Panc1 (cell line): ENCODE measurements at regions not wholly inside any gene's neighbourhood (a gene's known extent, or its start where the extent isn't known, plus 50 kb on each side); places are given as distances from the start of the nearest gene placed in this dataset.
"Not testable (repeated sequence)": the region's sequence is repeated elsewhere in the genome, so short reads cannot be mapped to it uniquely, and the experiment has no call there.

ENCODE experiments used
- ATAC-seq: fragments of 200-7000 bp; cut with Tn5 transposase; 2 replicates; pipeline ENCODE4 v1.9.1; 2020; ENCODE audit warnings: mild to moderate bottlenecking, moderate library complexity
- BruUV-seq: library from RNA; stranded (reverse); fragments of 400-500 nt; replicated peaks from 2 replicates; lab custom pipeline; 2021; lab: Mats Ljungman, UMichigan
- CTCF ChIA-PET: fragments of 300-600 bp; sonication (Branson Sonifier 250); formaldehyde crosslinking; loops from one replicate; lab custom pipeline; 2022; ENCODE audit warnings: antibody characterized with exemption; lab: Charles Lee
- POLR2A ChIA-PET: fragments of 300-600 bp; sonication (Branson Sonifier 250); formaldehyde crosslinking; loops from one replicate; lab custom pipeline; 2022; ENCODE audit warnings: antibody characterized with exemption; lab: Charles Lee
- DNase-seq: peaks from one replicate; pipeline ENCODE4 v3.0.0-alpha.2; 2010; ENCODE audit warnings: low read depth, low spot score
- H3K27ac ChIP-seq: 2 replicates; pipeline ENCODE4 v1.5.1; 2011; ENCODE audit warnings: mild to moderate bottlenecking, low read length, inconsistent platforms
- H3K27me3 ChIP-seq: fragments of 200-500 bp; sonication (Bioruptor generic); 2 replicates; pipeline ENCODE4 v1.6.0; 2014; ENCODE audit warnings: low read length, inconsistent platforms; ENCODE audit not compliant: control insufficient read depth, insufficient read depth
- H3K36me3 ChIP-seq: fragments of 200-500 bp; sonication (Bioruptor generic); 2 replicates; pipeline ENCODE4 v1.5.1; 2014; ENCODE audit warnings: inconsistent platforms, mild to moderate bottlenecking, low read length, moderate library complexity; ENCODE audit not compliant: control insufficient read depth, insufficient read depth
- H3K4me1 ChIP-seq: 2 replicates; pipeline ENCODE4 v1.5.1; 2011; ENCODE audit warnings: inconsistent platforms, mild to moderate bottlenecking, low read length, moderate library complexity; ENCODE audit not compliant: control insufficient read depth, insufficient read depth
- H3K4me3 ChIP-seq, 2 experiments: 2 replicates each; pipeline ENCODE4 v1.5.1; 2011 to 2012; ENCODE audit warnings: low read depth in 2 of 2, low read length in 2 of 2, mild to moderate bottlenecking in 2 of 2, inconsistent platforms in 1 of 2, moderate library complexity in 1 of 2
- H3K9me3 ChIP-seq: fragments of 200-500 bp; sonication (Bioruptor generic); 2 replicates; pipeline ENCODE4 v1.5.1; 2014; ENCODE audit warnings: low read depth, mild to moderate bottlenecking, inconsistent platforms, low read length, moderate library complexity; ENCODE audit not compliant: control insufficient read depth, insufficient read depth
- CTCF ChIP-seq: fragments of 450-650 bp; IDR thresholded peaks from 2 replicates; pipeline ENCODE4 v1.5.1; 2017; ENCODE audit warnings: mild to moderate bottlenecking
- POLR2AphosphoS5 ChIP-seq: IDR thresholded peaks from 2 replicates; pipeline ENCODE4 v1.6.1; 2012; ENCODE audit warnings: mild to moderate bottlenecking, low read depth, low read length, moderate library complexity
- SIN3A ChIP-seq: IDR thresholded peaks from 2 replicates; pipeline ENCODE4 v1.6.1; 2012; ENCODE audit warnings: low read depth, mild to moderate bottlenecking, low read length, moderate library complexity, borderline replicate concordance; ENCODE audit not compliant: insufficient read depth
- TCF7L2 ChIP-seq: IDR thresholded peaks from 2 replicates; pipeline ENCODE4 v1.6.1; 2011; ENCODE audit warnings: mild to moderate bottlenecking, low read depth, low read length, inconsistent platforms
- in situ Hi-C: cut with HindIII; loops from 2 replicates; pipeline ENCODE4 v1.10.0; 2016; ENCODE audit warnings: low sequenced_read_pairs, low pct_unique_long_range_greater_than_20kb
- intact Hi-C: fragments of 100-400 bp; cut with micrococcal nuclease; formaldehyde crosslinking; loops from one replicate; pipeline ENCODE4 v1.10.0; 2022; ENCODE audit not compliant: unreplicated experiment
- TF ChIP-seq, protein P1 (sequence below), 2 experiments: IDR thresholded peaks; 2 replicates each; pipeline ENCODE4 v1.6.1; 2011 to 2012; ENCODE audit warnings: low read depth in 2 of 2, control low read depth in 1 of 2, low read length in 1 of 2, mild to moderate bottlenecking in 1 of 2, moderate library complexity in 1 of 2; ENCODE audit not compliant: insufficient read depth in 1 of 2

- DNase-seq (no peak), ATAC-seq (no peak)
- H3K9me3 ChIP-seq = no peaks in the 10 kb centered on the region
- CTCF ChIA-PET = no interaction called here
- intact Hi-C loops = no loop called here
- no peak overlapping the region for H3K4me3 ChIP-seq
- no peak for TF ChIP-seq SIN3A
- TF ChIP-seq TCF7L2 = no peak
- TF ChIP-seq, protein P1, sequence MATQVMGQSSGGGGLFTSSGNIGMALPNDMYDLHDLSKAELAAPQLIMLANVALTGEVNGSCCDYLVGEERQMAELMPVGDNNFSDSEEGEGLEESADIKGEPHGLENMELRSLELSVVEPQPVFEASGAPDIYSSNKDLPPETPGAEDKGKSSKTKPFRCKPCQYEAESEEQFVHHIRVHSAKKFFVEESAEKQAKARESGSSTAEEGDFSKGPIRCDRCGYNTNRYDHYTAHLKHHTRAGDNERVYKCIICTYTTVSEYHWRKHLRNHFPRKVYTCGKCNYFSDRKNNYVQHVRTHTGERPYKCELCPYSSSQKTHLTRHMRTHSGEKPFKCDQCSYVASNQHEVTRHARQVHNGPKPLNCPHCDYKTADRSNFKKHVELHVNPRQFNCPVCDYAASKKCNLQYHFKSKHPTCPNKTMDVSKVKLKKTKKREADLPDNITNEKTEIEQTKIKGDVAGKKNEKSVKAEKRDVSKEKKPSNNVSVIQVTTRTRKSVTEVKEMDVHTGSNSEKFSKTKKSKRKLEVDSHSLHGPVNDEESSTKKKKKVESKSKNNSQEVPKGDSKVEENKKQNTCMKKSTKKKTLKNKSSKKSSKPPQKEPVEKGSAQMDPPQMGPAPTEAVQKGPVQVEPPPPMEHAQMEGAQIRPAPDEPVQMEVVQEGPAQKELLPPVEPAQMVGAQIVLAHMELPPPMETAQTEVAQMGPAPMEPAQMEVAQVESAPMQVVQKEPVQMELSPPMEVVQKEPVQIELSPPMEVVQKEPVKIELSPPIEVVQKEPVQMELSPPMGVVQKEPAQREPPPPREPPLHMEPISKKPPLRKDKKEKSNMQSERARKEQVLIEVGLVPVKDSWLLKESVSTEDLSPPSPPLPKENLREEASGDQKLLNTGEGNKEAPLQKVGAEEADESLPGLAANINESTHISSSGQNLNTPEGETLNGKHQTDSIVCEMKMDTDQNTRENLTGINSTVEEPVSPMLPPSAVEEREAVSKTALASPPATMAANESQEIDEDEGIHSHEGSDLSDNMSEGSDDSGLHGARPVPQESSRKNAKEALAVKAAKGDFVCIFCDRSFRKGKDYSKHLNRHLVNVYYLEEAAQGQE (IDR thresholded peaks at IDR 0.05; ENCODE audit: insufficient read depth in 1 of 2, low read depth in 2 of 2, low read length in 1 of 2) = no peak
- TF ChIP-seq CTCF = no peak
- no peak for TF ChIP-seq POLR2AphosphoS5
- H3K4me1 ChIP-seq = no peaks in the 10 kb centered on the region
- in situ Hi-C loops = no loop called here
- no peak overlapping the region for H3K27ac ChIP-seq
- no peaks in the 10 kb centered on the region for H3K36me3 ChIP-seq
- no TSS peak for BruUV-seq
- POLR2A ChIA-PET = no interaction called here
- no peaks in the 10 kb centered on the region for H3K27me3 ChIP-seq
Measured at GRCh38 chr6:141932685-141933084, 200.0 kb upstream of the GJE1 start.

DNA sequence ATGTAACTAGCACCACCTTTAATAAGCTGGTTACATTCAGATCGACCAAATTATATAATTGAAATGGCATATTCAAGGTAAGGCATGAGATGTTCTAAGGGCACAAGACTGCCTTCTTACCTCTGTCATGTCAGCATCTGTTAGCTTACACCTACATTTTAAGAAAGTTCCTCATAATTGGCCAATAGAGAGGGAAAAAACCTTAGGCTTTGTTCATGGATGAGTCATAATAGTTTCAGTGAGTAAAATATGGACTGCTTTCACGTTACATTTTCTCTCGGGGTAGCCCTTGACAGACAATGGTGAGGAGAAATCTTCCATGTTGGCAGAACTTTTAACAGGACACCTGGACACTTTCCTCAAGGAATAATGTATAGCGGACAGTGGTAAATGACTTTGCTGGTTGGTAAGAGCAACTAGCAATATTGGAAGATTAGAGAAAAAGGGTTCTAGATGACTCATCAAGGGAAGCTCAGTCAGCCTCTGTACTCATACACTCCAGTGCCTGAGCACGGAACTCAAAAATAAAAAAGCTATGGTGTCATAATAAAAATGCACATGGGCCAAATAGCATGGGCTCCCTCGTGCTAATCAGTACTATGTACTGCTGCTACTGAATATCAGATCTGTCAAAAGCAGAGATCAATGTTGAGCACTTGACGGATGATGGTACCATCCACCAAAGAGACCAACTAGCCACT lies 206.4 kb upstream of the GJE1 start:
- H3K27me3 ChIP-seq, H3K36me3 ChIP-seq, ATAC-seq, H3K4me3 ChIP-seq, H3K4me1 ChIP-seq, intact Hi-C loops, CTCF ChIA-PET, in situ Hi-C loops, H3K9me3 ChIP-seq, POLR2A ChIA-PET, H3K27ac ChIP-seq, DNase-seq, BruUV-seq: not testable (repeated sequence)

- no peak overlapping the region for H3K27ac ChIP-seq
- TF ChIP-seq, protein P1 (IDR thresholded peaks at IDR 0.05; ENCODE audit: insufficient read depth in 1 of 2, low read depth in 2 of 2, low read length in 1 of 2) = no peak
- TF ChIP-seq POLR2AphosphoS5 (no peak), CTCF (no peak), SIN3A (no peak), TCF7L2 (no peak)
- H3K4me3 ChIP-seq = no peak overlapping the region
- no peaks in the 10 kb centered on the region for H3K4me1 ChIP-seq
- no TSS peak for BruUV-seq
- no peaks in the 10 kb centered on the region; the same call in 1 of the 2 replicates for H3K9me3 ChIP-seq
- intact Hi-C loops (no loop called here), in situ Hi-C loops (no loop called here)
- CTCF ChIA-PET = no interaction called here
- H3K36me3 ChIP-seq = no peaks in the 10 kb centered on the region
- ATAC-seq = no peak
- POLR2A ChIA-PET = no interaction called here
- H3K27me3 ChIP-seq = no peaks in the 10 kb centered on the region
- no peak for DNase-seq
Measured at GRCh38 chr6:141925001-141925400, 207.7 kb upstream of the GJE1 start.
